SW 1271 (cell line): ENCODE measurements at regions not wholly inside any gene's neighbourhood (a gene's known extent, or its start where the extent isn't known, plus 50 kb on each side); places are given as distances from the start of the nearest gene placed in this dataset.
"Not testable (repeated sequence)": the region's sequence is repeated elsewhere in the genome, so short reads cannot be mapped to it uniquely, and the experiment has no call there.

Source experiments
- DNase-seq, 2 experiments: peaks; one replicate each; lab custom pipeline; 2025; lab: John Stamatoyannopoulos, UW

GRCh38 chr14:48723841-48724495 is 862.2 kb downstream of the RPS29 start:
- no peak for DNase-seq

- DNase-seq, result no peak
These were observed 871.8 kb downstream of the RPS29 start for GRCh38 chr14:48714366-48714765.

GRCh38 chr14:48710133-48710532 is 876.0 kb downstream of the RPS29 start:
- no peak for DNase-seq

- no peak for DNase-seq
These were observed 876.8 kb downstream of the RPS29 start for GRCh38 chr14:48709277-48709785.

- DNase-seq, result no peak
These were observed 881.5 kb downstream of the RPS29 start for GRCh38 chr14:48704639-48705038.

- DNase-seq, result no peak
These were observed 882.3 kb downstream of the RPS29 start for GRCh38 chr14:48703728-48704467.

- not testable (repeated sequence) for DNase-seq
These were observed 888.8 kb downstream of the RPS29 start for GRCh38 chr14:48697362-48697761.

GRCh38 chr14:48693793-48694192 is 892.4 kb downstream of the RPS29 start:
- no peak for DNase-seq

GRCh38 chr14:48690349-48690748 is 895.8 kb downstream of the RPS29 start:
- peak in 1 of 2 experiments; percentile 12 for DNase-seq

GRCh38 chr14:48686650-48687049 is 899.5 kb downstream of the RPS29 start:
- no peak for DNase-seq

GRCh38 chr14:48672506-48672905 is 913.7 kb downstream of the RPS29 start:
- DNase-seq, result no peak

GRCh38 chr14:48670939-48671338 is 915.2 kb downstream of the RPS29 start:
- no peak for DNase-seq

GRCh38 chr14:48665077-48665784 is 920.9 kb downstream of the RPS29 start:
- peak in 1 of 2 experiments; percentile 2 for DNase-seq

- DNase-seq, result no peak
These were observed 942.9 kb downstream of the RPS29 start for GRCh38 chr14:48643241-48643640.

- DNase-seq, result no peak
These were observed 953.5 kb upstream of the MDGA2 start for GRCh38 chr14:48628870-48629269.

- DNase-seq, result peak in 1 of 2 experiments; percentile 10
These were observed 947.6 kb upstream of the MDGA2 start for GRCh38 chr14:48622980-48623379.

- no peak for DNase-seq
These were observed 942.7 kb upstream of the MDGA2 start for GRCh38 chr14:48618057-48618456.

GRCh38 chr14:48616931-48617330 is 941.5 kb upstream of the MDGA2 start:
- no peak for DNase-seq

GRCh38 chr14:48615618-48616017 is 940.2 kb upstream of the MDGA2 start:
- DNase-seq, result no peak

GRCh38 chr14:48614003-48614402 is 938.6 kb upstream of the MDGA2 start:
- DNase-seq, result no peak

- DNase-seq, result not testable (repeated sequence)
These were observed 931.6 kb upstream of the MDGA2 start for GRCh38 chr14:48606960-48607359.

- no peak for DNase-seq
These were observed 923.1 kb upstream of the MDGA2 start for GRCh38 chr14:48598458-48598857.

- no peak for DNase-seq
These were observed 910.7 kb upstream of the MDGA2 start for GRCh38 chr14:48586099-48586498.
